Thyroid gland (tissue), 4 donors: ENCODE measurements at regions not wholly inside any gene's neighbourhood (a gene's known extent, or its start where the extent isn't known, plus 50 kb on each side); places are given as distances from the start of the nearest gene placed in this dataset.

Experiments
- DNase-seq, 2 donors: peaks; one replicate each; pipeline ENCODE4 v3.0.0-alpha.2; 2019
- H3K27ac ChIP-seq, 3 donors: fragments of 200-600 bp; sonication (generic); 1 replicate in 2 of 3; 2 replicates in 1 of 3; pipeline ENCODE4 v1.5.1; 2016 to 2019; ENCODE audit warnings: mild to moderate bottlenecking in 1 of 3, moderate library complexity in 1 of 3
- H3K27me3 ChIP-seq: fragments of 200-600 bp; sonication (generic); one replicate; pipeline ENCODE4 v1.5.1; 2019
- H3K36me3 ChIP-seq, 2 donors: fragments of 200-600 bp; sonication (generic); one replicate each; pipeline ENCODE4 v1.5.1; 2016 to 2019
- H3K4me1 ChIP-seq, 2 donors: fragments of 200-600 bp; sonication (generic); one replicate each; pipeline ENCODE4 v1.5.1; 2017 to 2019
- H3K4me3 ChIP-seq, 3 donors: fragments of 200-600 bp; sonication (generic); replicated peaks in 1 of 3; 1 replicate in 2 of 3; 2 replicates in 1 of 3; pipeline ENCODE4 v1.5.1; 2016; ENCODE audit warnings: mild to moderate bottlenecking in 1 of 3
- H3K9me3 ChIP-seq: fragments of 200-600 bp; sonication (generic); one replicate; pipeline ENCODE4 v1.5.1; 2017
- POLR2A ChIP-seq, 2 donors: fragments of 450-650 bp; IDR thresholded peaks; one replicate each; pipeline ENCODE4 v1.6.1; 2017; ENCODE audit warnings: antibody characterized with exemption in 2 of 2, mild to moderate bottlenecking in 2 of 2, moderate library complexity in 1 of 2
- WGBS, 2 donors: methylation state at CpG; one replicate each; pipeline ENCODE4 v1.1.5; 2017; 5-methylcytosine and 5-hydroxymethylcytosine counted together
- intact Hi-C: fragments of 100-400 bp; cut with DNase I; formaldehyde crosslinking; loops from one replicate; pipeline ENCODE4 v1.15.1; 2023
- TF ChIP-seq, protein P1 (sequence below), 6 experiments: fragments of 200-600 bp in 3 of 6; fragments of 450-650 bp in 3 of 6; sonication (generic) in 3 of 6; IDR thresholded peaks; one replicate each; pipeline ENCODE4 v1.5.1; 2016 to 2019; ENCODE audit warnings: antibody characterized with exemption in 6 of 6, mild to moderate bottlenecking in 2 of 6, inconsistent platforms in 1 of 6, moderate library complexity in 1 of 6

DNA sequence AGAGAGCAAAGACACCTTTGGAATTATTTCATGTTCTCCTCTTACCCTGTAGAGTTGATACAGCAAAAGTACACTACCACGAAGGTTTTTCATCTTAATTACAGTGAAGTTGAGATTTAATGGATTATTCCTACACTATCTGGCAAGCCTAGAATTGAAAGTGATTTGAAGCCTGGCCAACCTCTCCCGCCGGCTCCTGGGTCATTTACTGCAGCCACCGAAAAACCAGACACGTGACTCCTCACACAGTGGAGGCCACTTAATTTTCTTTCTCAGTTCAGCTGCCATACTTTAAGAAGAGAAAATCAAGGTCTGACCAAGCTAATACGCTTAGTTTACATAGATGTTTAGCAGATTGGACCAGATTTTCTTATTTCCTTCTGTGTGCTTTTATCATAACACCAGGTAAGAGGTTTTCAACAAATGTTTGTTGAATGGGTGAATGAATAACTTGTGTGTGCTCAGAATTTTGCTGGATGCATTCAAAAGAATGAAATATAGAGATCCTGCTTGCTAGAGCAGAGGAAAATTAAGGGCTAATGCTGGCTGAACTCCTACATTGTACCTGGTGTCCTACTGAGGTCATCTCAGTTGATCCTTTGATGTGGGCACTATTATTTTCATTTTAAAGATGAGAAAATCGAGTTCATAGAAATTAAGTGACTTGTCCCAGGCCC, 97.2 kb upstream of the PDE10A start:
- Histone ChIP-seq H3K27me3 (no peaks in the 10 kb centered on the region), H3K4me3 (no peak overlapping the region), H3K27ac (peak overlapping the region in 2 of 3 donors; percentile 1 to 7), H3K4me1 (peaks cover 0 to 8% of the 10 kb centered on the region in 2 donors), H3K36me3 (no peaks in the 10 kb centered on the region), H3K9me3 (no peaks in the 10 kb centered on the region)
- intact Hi-C loops: no loop called here
- peak; percentile 56 to 64 for DNase-seq
- TF ChIP-seq, protein P1, sequence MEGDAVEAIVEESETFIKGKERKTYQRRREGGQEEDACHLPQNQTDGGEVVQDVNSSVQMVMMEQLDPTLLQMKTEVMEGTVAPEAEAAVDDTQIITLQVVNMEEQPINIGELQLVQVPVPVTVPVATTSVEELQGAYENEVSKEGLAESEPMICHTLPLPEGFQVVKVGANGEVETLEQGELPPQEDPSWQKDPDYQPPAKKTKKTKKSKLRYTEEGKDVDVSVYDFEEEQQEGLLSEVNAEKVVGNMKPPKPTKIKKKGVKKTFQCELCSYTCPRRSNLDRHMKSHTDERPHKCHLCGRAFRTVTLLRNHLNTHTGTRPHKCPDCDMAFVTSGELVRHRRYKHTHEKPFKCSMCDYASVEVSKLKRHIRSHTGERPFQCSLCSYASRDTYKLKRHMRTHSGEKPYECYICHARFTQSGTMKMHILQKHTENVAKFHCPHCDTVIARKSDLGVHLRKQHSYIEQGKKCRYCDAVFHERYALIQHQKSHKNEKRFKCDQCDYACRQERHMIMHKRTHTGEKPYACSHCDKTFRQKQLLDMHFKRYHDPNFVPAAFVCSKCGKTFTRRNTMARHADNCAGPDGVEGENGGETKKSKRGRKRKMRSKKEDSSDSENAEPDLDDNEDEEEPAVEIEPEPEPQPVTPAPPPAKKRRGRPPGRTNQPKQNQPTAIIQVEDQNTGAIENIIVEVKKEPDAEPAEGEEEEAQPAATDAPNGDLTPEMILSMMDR (IDR thresholded peaks at IDR 0.05): no peak
- no peak for TF ChIP-seq POLR2A (IDR thresholded peaks at IDR 0.05)
- WGBS, 2 donors: 41 to 42% methylated on average over 7 of the region's 7 CpGs

DNA sequence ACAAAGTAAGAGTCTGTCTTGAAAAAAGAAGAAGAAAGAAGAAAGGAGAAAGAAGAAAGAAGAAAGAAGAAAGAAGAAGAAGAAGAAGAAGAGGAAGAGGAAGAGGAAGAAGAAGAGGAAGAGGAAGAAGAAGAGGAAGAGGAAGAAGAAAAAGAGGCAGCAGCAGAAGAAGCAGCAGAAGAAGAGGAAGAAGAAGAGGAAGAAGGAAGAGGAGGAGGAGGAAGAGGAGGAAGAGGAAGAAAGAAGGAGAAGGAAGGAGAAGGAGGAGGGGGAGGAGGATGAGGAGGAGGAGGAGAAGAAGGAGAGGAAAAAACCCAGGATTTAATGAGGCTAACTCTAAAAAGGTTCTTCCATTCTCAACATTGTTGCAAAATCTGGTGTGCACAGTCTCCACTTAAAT, 95.4 kb upstream of the PDE10A start:
- intact Hi-C loops: no loop called here
- no peaks in the 10 kb centered on the region for H3K9me3 ChIP-seq
- no peak overlapping the region for H3K27ac ChIP-seq
- DNase-seq: no peak
- no peak overlapping the region for H3K4me3 ChIP-seq
- TF ChIP-seq POLR2A (IDR thresholded peaks at IDR 0.05): no peak
- TF ChIP-seq, protein P1 (IDR thresholded peaks at IDR 0.05): no peak
- no peaks in the 10 kb centered on the region for H3K36me3 ChIP-seq
- no peaks in the 10 kb centered on the region for H3K27me3 ChIP-seq
- H3K4me1 ChIP-seq: peaks cover 0 to 8% of the 10 kb centered on the region in 2 donors

GRCh38 chr6:165755583-165755982, 92.5 kb upstream of the PDE10A start:
- Histone ChIP-seq H3K36me3 (no peaks in the 10 kb centered on the region), H3K27ac (no peak overlapping the region), H3K27me3 (no peaks in the 10 kb centered on the region), H3K4me3 (no peak overlapping the region), H3K9me3 (no peaks in the 10 kb centered on the region), H3K4me1 (peaks cover 0 to 4% of the 10 kb centered on the region in 2 donors)
- TF ChIP-seq POLR2A (IDR thresholded peaks at IDR 0.05): no peak
- TF ChIP-seq, protein P1 (IDR thresholded peaks at IDR 0.05): peak in 1 of 6 experiments; percentile 44
- no peak for DNase-seq
- intact Hi-C loops: no loop called here
- WGBS, 2 donors: 86 to 88% methylated on average over 4 of the region's 4 CpGs

GRCh38 chr6:165753506-165753905, 90.5 kb upstream of the PDE10A start:
- intact Hi-C loops: no loop called here
- no peak overlapping the region for H3K27ac ChIP-seq
- no peaks in the 10 kb centered on the region for H3K36me3 ChIP-seq
- H3K9me3 ChIP-seq: no peaks in the 10 kb centered on the region
- no peak for TF ChIP-seq POLR2A (IDR thresholded peaks at IDR 0.05)
- TF ChIP-seq, protein P1 (IDR thresholded peaks at IDR 0.05): no peak
- H3K27me3 ChIP-seq: no peaks in the 10 kb centered on the region
- H3K4me3 ChIP-seq: no peak overlapping the region
- DNase-seq: no peak
- peaks cover under 1 to 1% of the 10 kb centered on the region in 2 donors for H3K4me1 ChIP-seq

GRCh38 chr6:165752451-165752850, 89.4 kb upstream of the PDE10A start:
- Histone ChIP-seq H3K4me3 (no peak overlapping the region), H3K36me3 (no peaks in the 10 kb centered on the region), H3K27ac (no peak overlapping the region), H3K27me3 (no peaks in the 10 kb centered on the region), H3K4me1 (peaks cover 5 to 7% of the 10 kb centered on the region in 2 donors), H3K9me3 (no peaks in the 10 kb centered on the region)
- intact Hi-C loops: no loop called here
- no peak for TF ChIP-seq POLR2A (IDR thresholded peaks at IDR 0.05)
- TF ChIP-seq, protein P1 (IDR thresholded peaks at IDR 0.05): no peak
- WGBS, 2 donors: 87 to 93% methylated on average over 3 of the region's 3 CpGs
- no peak for DNase-seq
